Erythroblast (primary cell): ENCODE measurements at regions not wholly inside any gene's neighbourhood (a gene's known extent, or its start where the extent isn't known, plus 50 kb on each side); places are given as distances from the start of the nearest gene placed in this dataset.

Experiments
- GATA1 ChIP-seq: IDR thresholded peaks from 2 replicates; pipeline ENCODE4 v1.6.1; 2011; ENCODE audit warnings: low read depth, mild to moderate bottlenecking, control low read depth, low read length, moderate library complexity
- POLR2A ChIP-seq: IDR thresholded peaks from 2 replicates; pipeline ENCODE4 v1.6.1; 2011; ENCODE audit warnings: mild to moderate bottlenecking, low read length

- no peak for TF ChIP-seq POLR2A
- TF ChIP-seq GATA1, result no peak
Observed at GRCh38 chr10:111455776-111456426, 379.1 kb downstream of the ADRA2A start.
